WERI-Rb-1 (cell line): ENCODE measurements at regions not wholly inside any gene's neighbourhood (a gene's known extent, or its start where the extent isn't known, plus 50 kb on each side); places are given as distances from the start of the nearest gene placed in this dataset.
A peak's percentile ranks its signal among the peaks of the same experiment; 100 is the strongest.
"Not testable (repeated sequence)": the region's sequence is repeated elsewhere in the genome, so short reads cannot be mapped to it uniquely, and the experiment has no call there.

Source experiments
- DNase-seq: peaks from one replicate; pipeline ENCODE4 v3.0.0-alpha.2; 2020
- H3K27ac ChIP-seq: fragments of 250-450 bp; sonication (Bioruptor Pico); 2 replicates; pipeline ENCODE4 v1.5.1; 2020; ENCODE audit warnings: mild to moderate bottlenecking, moderate library complexity
- H3K27me3 ChIP-seq: fragments of 250-450 bp; sonication (Bioruptor Pico); 2 replicates; pipeline ENCODE4 v1.5.1; 2021; ENCODE audit warnings: mild to moderate bottlenecking, low read depth, moderate library complexity; ENCODE audit not compliant: insufficient read depth, severe bottlenecking
- H3K36me3 ChIP-seq: fragments of 250-450 bp; sonication (Bioruptor Pico); 2 replicates; pipeline ENCODE4 v1.5.1; 2020; ENCODE audit warnings: mild to moderate bottlenecking, moderate library complexity
- H3K4me3 ChIP-seq: 2 replicates; pipeline ENCODE4 v1.5.1; 2011; ENCODE audit warnings: low read depth, mild to moderate bottlenecking, control low read depth, low read length
- H3K9me3 ChIP-seq: fragments of 250-450 bp; sonication (Bioruptor Pico); 2 replicates; pipeline ENCODE4 v1.5.1; 2021; ENCODE audit warnings: mild to moderate bottlenecking, moderate library complexity; ENCODE audit not compliant: severe bottlenecking
- TF ChIP-seq, protein P1 (sequence below): IDR thresholded peaks from 2 replicates; pipeline ENCODE4 v1.5.1; 2011; ENCODE audit warnings: low read depth, mild to moderate bottlenecking, control low read depth, inconsistent platforms, low read length

- Histone ChIP-seq H3K27ac (no peak overlapping the region), H3K9me3 (no peaks in the 10 kb centered on the region), H3K27me3 (peaks cover 6% of the 10 kb centered on the region), H3K4me3 (no peak overlapping the region), H3K36me3 (no peaks in the 10 kb centered on the region)
- DNase-seq = no peak
- TF ChIP-seq, protein P1, sequence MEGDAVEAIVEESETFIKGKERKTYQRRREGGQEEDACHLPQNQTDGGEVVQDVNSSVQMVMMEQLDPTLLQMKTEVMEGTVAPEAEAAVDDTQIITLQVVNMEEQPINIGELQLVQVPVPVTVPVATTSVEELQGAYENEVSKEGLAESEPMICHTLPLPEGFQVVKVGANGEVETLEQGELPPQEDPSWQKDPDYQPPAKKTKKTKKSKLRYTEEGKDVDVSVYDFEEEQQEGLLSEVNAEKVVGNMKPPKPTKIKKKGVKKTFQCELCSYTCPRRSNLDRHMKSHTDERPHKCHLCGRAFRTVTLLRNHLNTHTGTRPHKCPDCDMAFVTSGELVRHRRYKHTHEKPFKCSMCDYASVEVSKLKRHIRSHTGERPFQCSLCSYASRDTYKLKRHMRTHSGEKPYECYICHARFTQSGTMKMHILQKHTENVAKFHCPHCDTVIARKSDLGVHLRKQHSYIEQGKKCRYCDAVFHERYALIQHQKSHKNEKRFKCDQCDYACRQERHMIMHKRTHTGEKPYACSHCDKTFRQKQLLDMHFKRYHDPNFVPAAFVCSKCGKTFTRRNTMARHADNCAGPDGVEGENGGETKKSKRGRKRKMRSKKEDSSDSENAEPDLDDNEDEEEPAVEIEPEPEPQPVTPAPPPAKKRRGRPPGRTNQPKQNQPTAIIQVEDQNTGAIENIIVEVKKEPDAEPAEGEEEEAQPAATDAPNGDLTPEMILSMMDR = no peak
These were observed 60.3 kb upstream of the ZNF81 start for GRCh38 chrX:47776292-47777006.

- DNase-seq = no peak
- TF ChIP-seq, protein P1 = no peak
- no peak overlapping the region for H3K27ac ChIP-seq
- H3K36me3 ChIP-seq = no peaks in the 10 kb centered on the region
- H3K4me3 ChIP-seq = no peak overlapping the region
- no peaks in the 10 kb centered on the region for H3K9me3 ChIP-seq
- H3K27me3 ChIP-seq = peaks cover 16% of the 10 kb centered on the region
These were observed 63.9 kb upstream of the ZNF81 start for GRCh38 chrX:47772764-47773163.

DNA sequence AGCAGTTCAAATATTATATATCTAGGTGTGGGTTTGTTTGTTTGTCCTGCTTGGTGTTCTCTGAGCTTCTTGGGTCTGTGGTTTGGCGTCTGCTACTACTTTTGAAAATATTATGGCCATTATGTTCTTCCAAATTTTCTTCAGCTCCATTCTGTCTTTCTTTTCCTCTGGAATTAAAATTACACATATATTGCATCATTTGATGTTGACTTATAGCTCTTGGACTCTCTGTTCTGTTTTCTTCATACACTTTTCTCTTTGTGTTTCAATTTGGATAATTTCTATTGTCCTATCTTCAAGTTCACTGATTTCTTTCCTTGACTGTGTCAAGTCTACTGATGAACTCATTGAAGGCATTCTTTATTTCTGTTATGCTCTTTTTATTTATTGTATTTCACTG is 65.2 kb upstream of the ZNF81 start:
- no peak for DNase-seq

GRCh38 chrX:47762826-47763225 is 73.9 kb upstream of the ZNF81 start:
- not testable (repeated sequence) for DNase-seq, H3K27me3 ChIP-seq, H3K27ac ChIP-seq, H3K9me3 ChIP-seq, H3K4me3 ChIP-seq, H3K36me3 ChIP-seq

More for the DNA sequence above, 65.2 kb upstream of the ZNF81 start:
- Histone ChIP-seq H3K27me3 (peaks cover 19% of the 10 kb centered on the region), H3K36me3 (no peaks in the 10 kb centered on the region), H3K4me3 (no peak overlapping the region), H3K9me3 (no peaks in the 10 kb centered on the region), H3K27ac (no peak overlapping the region)
- TF ChIP-seq, protein P1 = no peak

DNA sequence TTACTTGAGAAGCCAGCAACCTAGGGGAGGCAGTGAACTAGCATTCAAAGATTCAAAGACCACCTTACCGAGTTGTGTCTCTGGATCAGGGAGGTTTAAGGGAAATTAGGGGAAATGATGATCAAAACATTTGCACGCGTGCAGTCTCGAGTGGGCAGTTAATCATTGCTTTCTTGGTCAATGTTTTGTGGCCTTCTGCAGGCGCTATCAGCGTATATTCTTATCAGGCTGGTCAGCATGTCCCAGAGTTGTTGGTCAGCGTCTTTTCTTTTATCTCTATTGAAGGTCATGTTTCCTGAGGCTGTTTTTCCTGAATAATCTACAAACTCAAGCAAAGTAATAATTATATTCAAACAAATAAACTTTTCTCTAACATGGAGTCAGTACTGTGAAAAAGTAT is 84.0 kb upstream of the ZNF81 start:
- no peak overlapping the region for H3K27ac ChIP-seq
- no peak for DNase-seq
- TF ChIP-seq, protein P1 = no peak
- no peak overlapping the region for H3K4me3 ChIP-seq
- no peaks in the 10 kb centered on the region for H3K36me3 ChIP-seq
- peaks cover 17% of the 10 kb centered on the region for H3K27me3 ChIP-seq
- H3K9me3 ChIP-seq = no peaks in the 10 kb centered on the region

DNA sequence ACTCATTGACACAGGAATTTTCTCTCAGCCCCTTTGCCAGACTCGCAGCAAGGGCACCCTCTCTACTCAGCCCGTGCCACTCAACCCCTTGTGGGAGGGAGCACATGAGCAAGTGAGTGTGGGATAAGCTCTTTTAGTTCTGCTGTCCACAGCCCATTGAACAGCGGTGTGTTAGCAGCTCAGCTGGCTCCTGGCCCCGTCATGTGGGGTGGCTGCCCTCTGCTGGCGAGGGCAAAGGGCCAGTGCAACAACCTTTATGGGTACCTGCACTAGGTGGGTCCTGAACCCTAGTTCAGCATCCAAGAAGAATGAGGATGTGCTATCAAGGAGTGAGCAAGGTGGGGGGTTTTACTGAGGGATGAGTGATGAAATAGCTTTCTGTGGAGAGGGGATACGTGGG is 85.0 kb upstream of the ZNF81 start:
- H3K4me3 ChIP-seq = no peak overlapping the region
- H3K27me3 ChIP-seq = peaks cover 14% of the 10 kb centered on the region
- DNase-seq = peak; percentile 52
- TF ChIP-seq, protein P1 = peak; percentile 63
- H3K9me3 ChIP-seq = no peaks in the 10 kb centered on the region
- H3K27ac ChIP-seq = no peak overlapping the region
- no peaks in the 10 kb centered on the region for H3K36me3 ChIP-seq
